ENCODE measurements at regions not wholly inside any gene's neighbourhood (a gene's known extent, or its start where the extent isn't known, plus 50 kb on each side); places are given as distances from the start of the nearest gene placed in this dataset.

DNA sequence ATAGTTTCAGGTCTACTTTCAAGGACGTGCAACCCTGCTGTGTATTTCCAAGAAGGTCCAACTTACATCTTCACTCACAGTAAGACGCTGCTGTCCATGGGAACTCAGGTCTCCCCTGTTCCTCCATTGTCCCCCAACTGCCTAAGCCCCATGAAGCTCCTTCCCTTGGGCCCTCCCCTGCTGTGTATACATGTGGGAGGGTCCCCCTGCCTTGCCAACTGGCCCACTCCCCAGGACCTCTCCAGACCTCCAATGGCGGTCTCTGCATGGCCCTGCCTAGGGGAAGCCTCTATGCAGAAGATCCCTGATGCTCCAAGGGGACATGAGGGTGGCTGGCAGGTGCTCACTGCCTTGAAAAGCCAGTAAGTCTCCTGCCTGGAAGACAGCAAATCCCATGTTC, 186.7 kb upstream of the CST7 start:
- TF ChIP-seq, protein P1, sequence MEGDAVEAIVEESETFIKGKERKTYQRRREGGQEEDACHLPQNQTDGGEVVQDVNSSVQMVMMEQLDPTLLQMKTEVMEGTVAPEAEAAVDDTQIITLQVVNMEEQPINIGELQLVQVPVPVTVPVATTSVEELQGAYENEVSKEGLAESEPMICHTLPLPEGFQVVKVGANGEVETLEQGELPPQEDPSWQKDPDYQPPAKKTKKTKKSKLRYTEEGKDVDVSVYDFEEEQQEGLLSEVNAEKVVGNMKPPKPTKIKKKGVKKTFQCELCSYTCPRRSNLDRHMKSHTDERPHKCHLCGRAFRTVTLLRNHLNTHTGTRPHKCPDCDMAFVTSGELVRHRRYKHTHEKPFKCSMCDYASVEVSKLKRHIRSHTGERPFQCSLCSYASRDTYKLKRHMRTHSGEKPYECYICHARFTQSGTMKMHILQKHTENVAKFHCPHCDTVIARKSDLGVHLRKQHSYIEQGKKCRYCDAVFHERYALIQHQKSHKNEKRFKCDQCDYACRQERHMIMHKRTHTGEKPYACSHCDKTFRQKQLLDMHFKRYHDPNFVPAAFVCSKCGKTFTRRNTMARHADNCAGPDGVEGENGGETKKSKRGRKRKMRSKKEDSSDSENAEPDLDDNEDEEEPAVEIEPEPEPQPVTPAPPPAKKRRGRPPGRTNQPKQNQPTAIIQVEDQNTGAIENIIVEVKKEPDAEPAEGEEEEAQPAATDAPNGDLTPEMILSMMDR (IDR thresholded peaks at IDR 0.05): no peak
- TF ChIP-seq POLR2A (IDR thresholded peaks at IDR 0.05): no peak
- no peak for TF ChIP-seq EP300 (IDR thresholded peaks at IDR 0.05; ENCODE audit: low read depth)

All from transverse colon (tissue), 3 donors.